ENCODE measurements at regions not wholly inside any gene's neighbourhood (a gene's known extent, or its start where the extent isn't known, plus 50 kb on each side); places are given as distances from the start of the nearest gene placed in this dataset.

GRCh38 chr9:87292449-87293191, 205.0 kb upstream of the DAPK1 start:
- Histone ChIP-seq H2BK120ac (replicated peaks; ENCODE audit: low read depth, low read length) (no peak overlapping the region), H4K5ac (ENCODE audit: insufficient read length, low read depth, low read length) (no peak overlapping the region), H3K18ac (ENCODE audit: extremely low read depth, low read length) (no peak overlapping the region), H2AFZ (ENCODE audit: low read length) (no peak overlapping the region), H4K8ac (ENCODE audit: extremely low read depth, insufficient read depth, low read length) (no peak overlapping the region), H2BK20ac (ENCODE audit: low read length) (no peak overlapping the region), H3K23ac (ENCODE audit: insufficient read length) (no peak overlapping the region), H2BK12ac (ENCODE audit: low read depth, low read length) (no peak overlapping the region), H2BK15ac (ENCODE audit: low read length) (no peak overlapping the region), H3K27ac (ENCODE audit: low read depth, low read length) (no peak overlapping the region), H3K4me3 (ENCODE audit: extremely low read depth in 1 of 4, insufficient read depth in 2 of 4, low read depth in 3 of 4, low read length in 4 of 4) (no peak overlapping the region), H3K9me3 (ENCODE audit: insufficient read depth in 2 of 2, low read depth in 1 of 2, low read length in 1 of 2) (peaks cover 5 to 6% of the 10 kb centered on the region in 2 experiments; a peak in 3 of 4 replicates), H3K56ac (replicated peaks; ENCODE audit: insufficient read length, low read depth, low read length) (no peak overlapping the region), H3K4ac (replicated peaks; ENCODE audit: insufficient read length, low read depth, low read length) (no peak overlapping the region), H2BK5ac (ENCODE audit: low read depth, low read length) (no peak overlapping the region), H3K79me2 (ENCODE audit: control insufficient read depth in 1 of 2, insufficient read depth in 2 of 2, low read length in 2 of 2) (no peaks in the 10 kb centered on the region), H4K20me1 (replicated peaks in 1 of 2; ENCODE audit: control insufficient read depth in 1 of 2, insufficient read depth in 2 of 2, low read length in 2 of 2) (no peaks in the 10 kb centered on the region), H2AK5ac (ENCODE audit: low read depth, low read length) (no peak overlapping the region), H3K4me2 (ENCODE audit: insufficient read depth in 1 of 2, low read depth in 2 of 2, low read length in 2 of 2) (no peak overlapping the region), H3K4me1 (replicated peaks in 1 of 4; ENCODE audit: control insufficient read depth in 3 of 4, insufficient read depth in 4 of 4, low read length in 3 of 4) (no peaks in the 10 kb centered on the region), H4K91ac (replicated peaks; ENCODE audit: insufficient read length, low read length) (no peak overlapping the region), H3K36me3 (ENCODE audit: control insufficient read depth in 2 of 4, insufficient read depth in 4 of 4, low read length in 3 of 4) (no peaks in the 10 kb centered on the region; a peak in 1 of 8 replicates), H3K27me3 (replicated peaks in 1 of 4; ENCODE audit: control insufficient read depth in 3 of 4, extremely low read depth in 1 of 4, insufficient read depth in 3 of 4, low read length in 3 of 4) (no peaks in the 10 kb centered on the region), H3K23me2 (ENCODE audit: low read depth, low read length) (no peaks in the 10 kb centered on the region), H3K9ac (replicated peaks in 1 of 4; ENCODE audit: extremely low read depth in 1 of 4, low read depth in 3 of 4, low read length in 3 of 4) (no peak overlapping the region), H3K14ac (ENCODE audit: insufficient read length) (no peak overlapping the region), H3K79me1 (ENCODE audit: low read depth, low read length) (no peaks in the 10 kb centered on the region)
- WGBS, 2 experiments (ENCODE audit: extremely low coverage in 1 of 2, insufficient coverage in 1 of 2, insufficient read length in 1 of 2, insufficient replicate concordance in 2 of 2, low coverage in 1 of 2, low lambda C conversion rate in 2 of 2, missing lambda C conversion rate in 1 of 2): 43% methylated on average over 2 of the region's 2 CpGs; no CpG with 5 or more reads in 1 of the 2 experiments
- no peak for DNase-seq (ENCODE audit: low read depth in 1 of 2, low spot score in 2 of 2)
- ChIA-PET CTCF (ENCODE audit: partially characterized antibody) (no interaction called here), POLR2A (ENCODE audit: partially characterized antibody) (no interaction called here)
- no peak for FAIRE-seq
- TF ChIP-seq CHD2 (IDR thresholded peaks at IDR 0.05; ENCODE audit: low read length) (no peak), JUN (IDR thresholded peaks at IDR 0.05; ENCODE audit: low read depth, low read length) (no peak), GABPA (IDR thresholded peaks at IDR 0.05; ENCODE audit: borderline replicate concordance, insufficient read depth, low read length) (no peak), USF2 (IDR thresholded peaks at IDR 0.05; ENCODE audit: low read length) (no peak), CEBPB (IDR thresholded peaks at IDR 0.05; ENCODE audit: low read depth, low read length) (no peak), RNF2 (IDR thresholded peaks at IDR 0.05; ENCODE audit: borderline replicate concordance, low read depth, low read length, missing control alignments, poor library complexity, severe bottlenecking) (no peak), RBBP5 (IDR thresholded peaks at IDR 0.05; ENCODE audit: borderline replicate concordance, low read depth, low read length) (no peak), MAFK (IDR thresholded peaks at IDR 0.05; ENCODE audit: low read depth, low read length) (no peak), POU5F1 (IDR thresholded peaks at IDR 0.05; ENCODE audit: low read depth, low read length) (no peak), TCF12 (IDR thresholded peaks at IDR 0.05; ENCODE audit: low read depth, low read length) (no peak), BACH1 (IDR thresholded peaks at IDR 0.05; ENCODE audit: low read length) (no peak), SAP30 (IDR thresholded peaks at IDR 0.05; ENCODE audit: insufficient read depth, insufficient replicate concordance, low read length) (no peak)
